Stimulated activated CD4-positive, alpha-beta T cell treated with anti-CD3 and anti-CD28 coated beads, Interleukin-4, amount 100 ng/mL, for 48 hours (primary cell): ENCODE measurements at regions not wholly inside any gene's neighbourhood (a gene's known extent, or its start where the extent isn't known, plus 50 kb on each side); places are given as distances from the start of the nearest gene placed in this dataset.

Experiments used
- DNase-seq, 2 donors: peaks; one replicate each; pipeline ENCODE4 v3.0.0-alpha.2; 2020; ENCODE audit warnings: low read depth in 2 of 2

DNA sequence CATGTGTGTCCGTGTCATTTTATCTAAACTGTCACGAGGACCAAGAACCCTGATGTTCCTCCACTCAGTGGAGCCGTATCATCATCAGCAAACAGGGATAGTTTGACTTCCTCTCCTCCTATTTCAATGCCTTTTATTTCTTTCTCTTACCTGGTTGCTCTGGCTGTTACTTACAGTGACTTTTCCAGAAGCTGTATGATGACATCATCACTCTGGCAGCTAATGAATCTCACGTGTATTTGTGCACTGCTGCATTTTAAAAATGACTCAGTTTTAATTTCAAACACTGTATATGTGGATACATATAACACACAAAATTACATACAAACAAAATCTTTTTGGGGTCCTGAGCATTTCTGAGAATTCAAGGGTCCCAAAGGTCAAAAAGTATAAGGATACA, 481.4 kb downstream of the CDH2 start:
- no peak for DNase-seq

DNA sequence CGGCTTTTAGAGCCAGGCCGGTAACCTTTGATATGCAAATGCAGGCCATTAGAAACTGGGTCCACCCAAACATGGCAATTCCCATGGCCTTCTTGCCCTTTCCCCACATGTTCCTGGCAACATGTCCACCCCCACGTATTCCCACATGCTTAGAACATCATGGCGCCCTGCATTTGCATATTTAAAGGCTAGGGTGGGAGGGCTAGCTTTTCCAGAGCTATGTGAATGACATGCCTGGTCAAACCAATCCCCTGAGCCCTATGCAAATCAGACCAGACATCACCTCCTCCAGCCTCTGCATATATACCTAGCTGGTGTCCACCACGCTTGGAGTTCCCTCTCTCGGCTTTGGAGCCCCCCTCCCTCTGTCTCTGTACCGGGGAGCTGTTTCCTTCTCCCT, 481.9 kb downstream of the CDH2 start:
- no peak for DNase-seq

DNA sequence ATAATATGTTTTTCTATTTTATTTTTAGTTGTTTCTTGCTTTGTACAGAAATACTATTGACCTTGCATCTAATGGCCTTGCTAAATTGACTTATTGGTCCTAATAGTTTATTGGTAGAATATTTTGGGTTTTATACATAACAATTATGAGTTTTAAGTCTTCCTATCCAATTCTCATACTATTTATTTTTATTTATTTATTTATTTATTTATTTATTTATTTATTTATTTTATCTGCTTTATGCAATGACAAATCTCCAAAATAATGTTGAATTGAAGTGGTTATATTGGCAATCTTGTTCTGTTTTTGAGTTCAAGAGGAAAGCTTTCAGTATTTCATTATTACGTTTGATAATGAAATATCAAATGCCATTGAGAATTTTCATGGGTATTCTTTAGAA, 488.3 kb downstream of the CDH2 start:
- DNase-seq = no peak

DNA sequence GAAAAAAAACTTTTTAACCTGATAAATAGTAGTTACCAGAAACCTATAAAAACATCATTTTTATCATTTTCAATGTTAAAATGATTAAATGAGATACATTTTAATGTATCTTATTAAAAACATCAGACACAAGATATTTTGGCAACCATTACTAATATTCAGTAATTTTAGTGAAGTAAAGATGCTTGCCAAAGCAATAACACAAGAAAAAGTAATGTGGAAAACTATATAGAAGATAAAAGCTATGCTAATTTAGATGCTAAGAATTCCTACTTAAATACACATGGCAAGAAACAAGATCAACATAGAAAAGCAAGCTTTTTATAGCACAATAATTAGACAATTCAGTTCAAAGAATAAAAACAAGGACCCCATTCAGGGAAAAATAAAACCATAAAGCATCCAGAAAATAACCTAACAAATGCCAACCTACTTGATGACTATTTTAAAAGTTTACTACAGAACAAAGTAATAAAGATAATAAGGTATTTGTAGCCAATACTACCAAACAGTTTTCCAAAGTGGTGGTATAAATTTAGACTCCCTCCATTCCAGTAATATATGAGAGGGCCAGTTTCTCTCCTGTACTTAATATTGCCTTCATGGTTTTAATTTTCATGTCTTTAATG, 489.5 kb downstream of the CDH2 start:
- DNase-seq = no peak

DNA sequence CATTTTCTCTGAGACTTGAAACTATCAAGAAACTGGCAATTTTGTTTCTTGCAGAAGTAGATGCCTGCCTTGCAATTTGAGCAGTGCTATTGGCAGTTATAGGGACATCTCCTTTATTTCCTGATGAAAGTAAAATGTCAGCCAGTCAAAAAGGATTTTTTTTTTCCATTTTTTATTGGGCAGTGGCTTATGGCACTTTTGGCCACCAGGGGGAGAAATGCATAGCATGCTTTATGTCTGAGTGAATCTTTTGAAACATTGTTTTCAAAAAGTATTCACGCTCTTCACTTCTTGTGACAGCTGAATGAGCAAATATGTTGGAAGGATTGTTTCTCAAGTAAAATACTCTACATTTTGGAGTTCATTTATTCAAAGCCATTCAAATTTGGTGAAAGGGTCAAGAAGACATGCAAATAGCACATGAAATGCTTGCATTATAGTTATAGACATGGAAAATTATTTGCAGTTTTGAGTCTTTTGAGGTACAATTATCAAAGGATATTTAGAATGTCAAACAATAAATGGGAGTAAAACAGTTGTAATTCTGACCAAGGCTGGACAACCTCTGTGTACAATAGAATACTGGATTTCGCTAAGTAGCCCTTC, 491.0 kb downstream of the CDH2 start:
- no peak for DNase-seq

DNA sequence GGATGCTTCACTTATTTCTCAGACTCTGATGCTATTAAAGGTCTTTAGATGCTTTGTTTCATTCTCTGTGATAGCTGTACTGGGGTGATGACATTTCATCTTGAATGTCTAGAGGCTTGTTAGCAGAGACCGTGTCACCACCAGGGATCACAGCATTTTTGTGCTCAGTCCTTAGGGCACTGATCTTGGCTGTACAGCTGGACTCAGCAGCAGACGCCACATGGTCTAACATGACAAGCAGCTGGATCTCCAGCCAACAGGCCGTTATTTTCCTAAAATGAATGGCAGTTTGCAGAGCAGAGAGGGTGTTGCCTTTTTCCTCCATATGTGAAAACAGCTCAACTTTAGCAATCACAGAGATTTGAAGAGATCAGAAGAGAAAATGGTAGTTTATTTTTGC, 491.8 kb downstream of the CDH2 start:
- no peak for DNase-seq

DNA sequence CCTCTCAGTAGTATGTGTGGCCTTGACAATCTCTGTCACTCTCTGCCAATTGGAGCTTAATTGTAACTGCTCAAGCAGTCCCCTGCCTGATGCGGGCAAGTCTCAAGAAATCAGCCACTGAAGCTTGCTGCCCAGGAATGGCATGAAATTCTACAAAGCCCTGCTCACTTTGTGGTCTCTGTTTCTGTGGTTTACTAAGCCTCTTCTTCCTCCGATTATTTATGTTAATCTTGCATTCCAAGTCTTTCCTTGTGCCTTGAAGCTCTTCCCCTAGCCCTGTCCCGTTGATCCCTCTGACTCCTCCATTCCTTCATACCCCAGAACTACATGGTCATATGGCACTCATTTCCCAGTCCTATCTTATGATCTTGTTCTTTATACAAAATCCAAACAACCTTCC, 489.3 kb upstream of the CHST9 start:
- no peak for DNase-seq

DNA sequence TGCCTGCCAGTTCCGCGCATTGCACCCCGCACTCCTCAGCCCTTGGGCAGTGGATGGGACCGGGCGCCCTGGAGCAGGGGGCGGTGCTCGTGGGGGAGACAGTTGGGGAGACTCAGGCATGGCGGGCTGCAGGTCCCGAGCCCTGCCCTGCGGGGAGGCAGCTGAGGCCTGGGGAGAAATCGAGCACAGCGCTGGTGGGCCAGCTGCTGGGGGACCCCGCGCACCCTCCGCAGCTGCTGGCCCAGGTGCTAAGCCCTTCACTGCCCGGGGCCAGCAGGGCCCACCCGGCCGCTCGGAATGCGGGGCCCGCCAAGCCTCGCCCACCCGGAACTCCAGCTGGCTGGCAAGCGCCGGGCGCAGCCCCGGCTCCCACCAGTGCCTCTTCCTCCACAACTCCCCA, 488.8 kb upstream of the CHST9 start:
- no peak for DNase-seq

DNA sequence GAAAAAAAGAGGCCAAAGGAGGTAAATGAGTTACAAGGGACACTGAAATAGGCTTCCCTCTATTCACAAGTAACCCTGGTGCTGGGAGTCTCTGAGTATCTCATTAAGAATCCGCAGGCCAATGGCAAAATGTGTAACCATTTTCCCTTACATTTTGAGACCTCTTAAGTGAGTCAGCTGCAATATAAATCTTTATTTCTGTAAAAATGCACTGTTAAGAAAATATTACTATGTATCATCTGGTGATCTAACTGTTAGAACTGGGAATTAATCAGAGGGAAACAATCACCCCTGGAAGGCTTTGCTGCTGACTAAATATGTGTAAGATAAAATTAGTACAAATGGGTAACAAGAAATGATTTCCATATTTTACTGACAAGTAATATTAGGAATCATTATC, 483.1 kb upstream of the CHST9 start:
- no peak for DNase-seq

DNA sequence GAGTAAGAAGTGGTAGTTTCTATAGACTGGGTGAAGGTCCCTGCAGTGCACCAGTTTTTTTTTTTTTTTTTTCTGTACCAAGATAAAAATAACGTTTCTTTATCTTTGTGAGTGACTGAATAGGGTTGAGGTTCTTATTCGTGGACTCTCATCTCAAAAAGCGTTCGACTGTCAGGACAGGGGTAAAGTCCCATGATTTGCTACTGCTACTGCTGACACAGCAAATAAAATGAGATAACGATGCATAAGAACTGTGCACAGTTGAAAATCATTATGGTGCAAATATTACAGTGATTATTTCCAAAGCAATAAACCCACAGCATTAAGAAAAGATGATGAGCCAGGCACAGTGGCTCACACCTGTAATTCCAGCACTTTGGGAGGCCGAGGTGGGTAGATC, 482.0 kb upstream of the CHST9 start:
- no peak for DNase-seq

DNA sequence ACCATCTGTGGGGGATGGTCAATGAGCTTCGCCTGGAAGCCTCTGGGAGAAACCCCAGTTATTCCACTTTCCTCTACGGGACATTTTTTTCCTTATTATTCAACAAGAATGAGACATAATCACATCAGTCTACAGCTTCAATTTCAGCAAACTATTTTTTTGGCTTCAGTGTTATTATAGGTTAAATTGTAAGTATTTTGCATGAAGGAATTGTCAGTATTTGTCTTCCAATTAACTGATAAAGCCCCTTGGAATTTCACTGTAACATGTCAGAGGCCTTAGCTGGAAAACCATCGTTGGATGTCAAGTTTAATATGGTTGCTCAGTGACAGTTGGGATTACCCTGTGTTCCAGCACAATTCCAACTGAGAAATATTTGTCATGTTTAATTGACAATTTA, 480.9 kb upstream of the CHST9 start:
- no peak for DNase-seq

DNA sequence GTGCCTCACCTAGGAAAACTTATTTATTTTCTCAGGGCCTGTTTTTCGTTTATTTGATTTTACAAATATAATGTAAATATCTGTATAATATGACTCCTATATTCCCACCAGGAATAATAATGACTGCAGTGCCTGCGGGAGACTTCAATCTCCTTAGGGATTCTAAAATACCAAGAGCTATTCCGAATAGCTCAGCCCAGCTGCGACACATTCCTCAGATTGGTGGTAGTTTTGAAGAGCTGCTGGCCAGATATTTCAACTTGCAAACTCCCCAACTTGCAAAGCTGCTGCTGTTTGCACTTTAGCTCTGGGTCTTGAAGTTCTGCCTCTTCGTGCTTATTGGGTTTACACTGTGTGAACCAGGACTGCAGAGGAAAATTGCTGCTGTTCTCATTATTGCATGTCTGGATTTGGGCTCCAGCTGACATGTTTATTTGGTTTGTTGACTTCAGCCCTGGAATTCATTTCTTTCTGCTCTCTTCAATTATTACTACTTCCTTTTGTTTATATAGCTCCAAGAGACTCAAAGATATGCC, 480.2 kb upstream of the CHST9 start:
- no peak for DNase-seq

DNA sequence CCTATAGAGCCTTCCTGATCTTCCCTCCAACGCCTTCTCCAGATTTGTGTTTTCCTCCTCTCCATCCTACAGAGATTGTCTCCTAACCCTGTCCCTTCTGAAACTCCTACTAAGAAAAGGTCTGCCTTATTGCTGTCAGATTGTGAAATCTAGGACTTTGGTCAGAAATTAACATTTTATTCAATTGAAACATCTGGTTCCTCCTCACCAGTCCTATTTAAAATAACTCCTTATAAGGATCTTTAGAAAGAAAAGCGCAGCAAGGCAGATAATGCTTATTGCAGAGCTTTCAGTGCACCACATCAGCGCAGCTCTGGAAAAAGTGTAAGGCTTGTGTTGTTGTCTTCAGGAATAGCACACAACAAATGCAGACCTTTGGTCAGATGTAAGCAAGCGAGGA, 477.8 kb upstream of the CHST9 start:
- no peak for DNase-seq

DNA sequence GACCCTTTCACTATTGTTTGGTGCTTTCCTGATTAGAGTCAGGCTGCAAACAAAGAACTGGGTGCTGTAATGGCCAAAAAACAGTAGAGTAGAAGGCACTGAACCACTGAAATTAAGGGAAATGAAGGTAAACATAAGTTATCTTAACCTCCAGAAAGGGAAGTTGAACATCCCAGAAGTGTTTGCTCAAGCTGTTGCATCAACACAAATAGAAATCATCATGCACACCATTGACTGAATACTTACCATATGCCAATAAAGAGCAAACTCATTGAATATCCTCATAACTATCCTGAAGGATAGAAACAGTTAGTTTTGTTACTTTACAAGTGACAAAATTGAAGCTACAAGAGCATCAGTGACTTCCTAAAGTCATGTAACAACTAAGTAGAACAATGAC, 477.4 kb upstream of the CHST9 start:
- no peak for DNase-seq

DNA sequence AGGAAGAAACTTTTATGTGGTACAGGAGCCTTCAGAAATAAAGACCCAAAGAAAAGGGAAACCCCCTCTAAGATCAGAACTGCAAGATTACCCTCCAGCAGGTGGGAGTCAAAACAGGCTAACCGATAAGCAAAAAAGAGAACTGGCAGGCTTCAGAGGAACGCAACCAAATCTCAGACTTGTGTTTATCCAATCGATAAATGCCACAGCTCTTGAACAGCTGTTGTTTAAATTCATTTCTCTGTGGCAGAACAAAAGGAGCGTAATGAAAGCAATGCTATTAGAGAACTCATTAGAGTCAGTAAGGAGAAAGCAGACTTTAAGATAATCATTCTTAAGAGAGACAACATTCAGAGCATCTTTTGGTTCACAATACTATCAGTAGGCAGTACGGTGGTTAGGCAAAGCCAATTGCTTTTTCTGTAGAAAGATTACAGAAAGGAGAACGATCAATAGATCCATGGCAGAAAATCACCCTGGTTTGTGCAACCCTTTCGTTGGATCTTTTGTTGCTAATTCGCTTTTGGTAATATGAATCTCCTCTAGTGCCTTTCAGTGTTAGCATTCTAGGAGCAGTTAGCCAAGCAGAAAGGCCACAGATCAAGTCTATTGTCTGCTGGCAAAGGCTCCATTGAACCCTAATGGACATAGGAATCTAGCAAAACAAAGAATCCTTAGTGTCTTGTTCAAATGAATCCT, 476.4 kb upstream of the CHST9 start:
- DNase-seq = no peak

DNA sequence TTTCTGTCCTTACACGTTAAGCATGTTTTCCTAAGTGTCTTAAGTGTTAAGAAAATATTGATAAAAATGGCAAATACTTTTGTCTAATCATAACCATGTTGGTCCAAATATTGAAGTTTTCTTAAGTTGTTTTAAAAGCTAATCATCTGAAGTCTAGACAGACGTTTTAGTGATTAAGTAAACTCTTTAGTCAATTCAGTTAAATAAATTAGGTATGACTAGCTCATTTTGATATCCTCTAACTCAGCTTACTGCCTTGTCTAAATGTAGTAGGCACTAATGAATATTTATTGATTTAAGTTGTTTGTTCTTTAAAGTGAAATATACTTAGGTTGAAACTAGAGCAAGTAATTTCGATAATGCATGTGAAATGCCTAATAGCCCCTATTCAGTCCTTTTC, 471.8 kb upstream of the CHST9 start:
- no peak for DNase-seq

DNA sequence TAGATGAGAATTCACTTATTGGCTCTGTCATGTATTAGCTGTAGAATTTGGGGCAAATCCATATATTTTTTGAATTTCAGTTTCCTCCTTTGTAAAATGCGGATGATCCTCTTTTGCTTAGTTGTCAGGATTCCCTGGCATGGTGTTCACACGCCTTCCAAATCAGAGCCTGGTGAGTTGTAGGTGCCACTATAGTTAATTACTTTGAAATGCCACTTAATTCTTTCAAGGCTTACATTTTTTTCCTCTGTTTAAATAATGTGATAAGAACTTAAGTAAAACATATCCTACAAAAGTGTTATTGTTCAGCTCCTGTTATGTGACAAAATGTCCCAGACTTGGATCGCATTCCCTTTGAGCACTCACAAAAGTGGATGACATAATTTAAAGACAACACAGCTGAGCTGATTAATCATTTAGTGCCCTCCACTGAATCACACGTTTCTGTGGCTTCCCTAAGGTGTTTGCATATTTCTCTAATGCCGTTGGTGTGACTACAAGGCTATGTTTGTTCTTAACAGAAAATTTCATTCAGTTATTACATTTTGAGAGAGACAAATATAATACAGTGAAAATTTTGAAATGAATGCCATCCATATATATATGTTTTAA, 471.2 kb upstream of the CHST9 start:
- no peak for DNase-seq

DNA sequence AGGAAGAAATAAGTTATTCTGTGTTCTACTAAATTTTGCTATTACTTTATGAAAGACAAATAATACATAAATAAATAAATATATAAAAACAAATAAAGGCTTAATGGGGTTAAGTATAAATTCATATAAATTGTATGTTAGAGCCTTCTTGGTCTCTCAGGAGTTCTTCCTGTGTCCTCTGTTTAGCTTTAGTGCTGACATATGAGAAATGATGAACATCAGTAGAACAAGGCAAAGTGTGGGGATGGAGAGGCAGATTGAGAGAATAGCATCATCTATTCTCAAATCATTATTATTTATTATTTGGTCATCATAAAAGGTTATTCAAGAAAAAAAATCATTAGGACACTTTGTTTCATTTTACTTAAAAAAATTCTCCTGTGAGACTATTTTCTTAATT, 468.1 kb upstream of the CHST9 start:
- DNase-seq = no peak

DNA sequence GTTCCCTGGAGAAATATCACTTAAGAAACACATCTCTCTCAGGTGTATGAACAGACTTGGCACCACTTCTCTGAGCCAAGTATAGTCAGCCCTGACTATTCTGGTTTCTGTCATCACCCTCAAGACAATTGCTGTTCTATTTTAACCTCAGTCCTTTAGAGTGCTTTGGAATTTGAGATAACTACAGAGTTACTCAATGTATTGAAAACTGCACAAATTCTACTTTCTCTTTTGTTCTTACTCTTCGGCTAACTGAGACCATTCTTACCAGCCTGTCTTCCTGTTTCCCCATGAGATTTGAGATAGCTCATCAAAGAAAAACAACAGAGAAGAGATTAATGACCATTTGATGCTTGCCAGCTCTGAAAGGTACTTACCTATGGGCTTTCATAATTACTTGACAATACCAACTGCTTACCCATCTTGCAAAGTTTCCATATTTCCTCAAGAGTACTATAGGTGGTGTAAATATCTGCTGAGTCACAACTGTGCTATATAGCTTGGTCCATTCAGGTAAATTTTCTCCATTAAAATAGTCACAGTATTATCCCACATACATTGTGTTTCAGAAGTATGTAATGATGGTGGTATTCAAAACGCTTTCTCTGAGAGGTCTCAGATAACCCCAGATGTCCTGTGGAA, 467.5 kb upstream of the CHST9 start:
- DNase-seq = no peak

DNA sequence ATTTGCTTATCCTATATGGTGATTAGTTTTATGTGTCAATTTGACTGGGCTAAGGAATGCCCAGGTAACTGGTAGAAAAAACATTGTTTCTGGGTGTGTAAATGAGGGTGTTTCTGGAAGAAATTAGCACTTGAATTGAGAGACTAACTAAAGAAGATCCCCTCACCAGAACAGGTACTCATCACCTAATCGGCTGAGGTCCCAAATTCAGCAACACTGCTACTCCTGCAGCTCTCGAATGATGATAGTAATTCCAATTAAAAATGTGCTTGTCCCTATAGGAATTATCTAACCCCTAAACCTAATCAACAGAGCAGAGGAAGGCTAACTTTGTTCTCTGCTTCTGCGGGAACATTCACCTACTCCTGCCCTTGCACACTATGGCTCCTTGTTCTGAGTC, 464.5 kb upstream of the CHST9 start:
- no peak for DNase-seq

DNA sequence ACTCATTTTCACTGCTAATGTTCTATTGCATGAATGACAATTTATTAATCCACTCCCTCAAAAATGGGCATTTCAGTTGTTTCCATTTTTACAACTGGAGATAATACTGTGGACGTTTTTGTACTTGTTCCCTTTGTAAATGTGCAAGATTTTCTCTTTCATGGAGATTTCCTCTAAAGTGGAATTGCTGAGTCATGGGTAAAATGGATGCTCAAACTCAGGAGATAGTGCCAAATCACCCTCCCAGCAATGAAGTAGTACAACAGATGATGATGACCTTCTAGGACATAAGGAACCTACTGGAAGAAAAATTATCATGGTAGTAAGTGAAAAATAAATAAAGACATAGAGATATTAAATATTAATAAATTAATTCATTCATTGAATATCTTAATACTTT, 460.8 kb upstream of the CHST9 start:
- DNase-seq = no peak

DNA sequence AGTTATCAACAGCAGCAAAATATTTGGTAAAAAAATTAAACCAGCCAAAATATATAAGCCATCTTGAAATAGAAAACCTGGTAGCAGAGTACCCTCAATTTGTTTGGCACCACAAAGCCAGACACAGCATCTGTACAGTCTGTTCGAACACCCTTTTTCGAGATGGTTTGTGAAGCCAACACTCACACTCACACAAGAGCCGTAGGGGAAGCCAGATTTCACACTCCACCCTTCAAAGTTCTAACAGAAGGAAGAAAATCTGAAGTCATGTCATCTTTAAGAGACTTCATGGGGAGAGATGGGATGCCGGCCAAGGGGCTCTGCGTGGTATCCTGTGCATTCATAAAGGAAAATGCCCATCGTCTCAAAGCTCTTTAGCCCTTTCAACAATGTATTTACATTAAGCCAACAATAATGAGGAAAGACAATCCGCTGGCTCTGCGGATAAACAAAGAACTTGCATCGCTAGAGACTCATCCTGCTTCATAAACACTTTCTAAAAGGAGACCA, 451.5 kb upstream of the CHST9 start:
- DNase-seq = no peak
